Activated CD4-positive, alpha-beta T cell treated with anti-CD3 and anti-CD28 coated beads for 4 hours (primary cell): ENCODE measurements at regions not wholly inside any gene's neighbourhood (a gene's known extent, or its start where the extent isn't known, plus 50 kb on each side); places are given as distances from the start of the nearest gene placed in this dataset.

ENCODE experiments used
- DNase-seq, 2 donors: peaks; one replicate each; pipeline ENCODE4 v3.0.0-alpha.2; 2020

- DNase-seq = no peak
Observed at GRCh38 chr3:30269751-30270445, 336.5 kb upstream of the TGFBR2 start.

- no peak for DNase-seq
Observed at GRCh38 chr3:30271781-30272180, 334.6 kb upstream of the TGFBR2 start.

GRCh38 chr3:30273304-30274072 lies 332.9 kb upstream of the TGFBR2 start:
- no peak for DNase-seq

GRCh38 chr3:30277494-30277893 lies 328.9 kb upstream of the TGFBR2 start:
- no peak for DNase-seq

- no peak for DNase-seq
Observed at GRCh38 chr3:30281526-30281925, 324.9 kb upstream of the TGFBR2 start.

GRCh38 chr3:30282154-30282696 lies 324.2 kb upstream of the TGFBR2 start:
- DNase-seq = no peak

GRCh38 chr3:30285188-30286006 lies 321.0 kb upstream of the TGFBR2 start:
- no peak for DNase-seq

- no peak for DNase-seq
Observed at GRCh38 chr3:30286007-30286669, 320.3 kb upstream of the TGFBR2 start.

GRCh38 chr3:30286811-30287210 lies 319.6 kb upstream of the TGFBR2 start:
- no peak for DNase-seq

- no peak for DNase-seq
Observed at GRCh38 chr3:30288830-30289229, 317.6 kb upstream of the TGFBR2 start.

- no peak for DNase-seq
Observed at GRCh38 chr3:30289324-30289723, 317.1 kb upstream of the TGFBR2 start.

GRCh38 chr3:30289766-30290165 lies 316.6 kb upstream of the TGFBR2 start:
- DNase-seq = no peak

- no peak for DNase-seq
Observed at GRCh38 chr3:30290479-30290878, 315.9 kb upstream of the TGFBR2 start.

- DNase-seq = no peak
Observed at GRCh38 chr3:30292192-30292893, 314.1 kb upstream of the TGFBR2 start.

GRCh38 chr3:30293621-30294240 lies 312.7 kb upstream of the TGFBR2 start:
- no peak for DNase-seq

- DNase-seq = no peak
Observed at GRCh38 chr3:30294241-30294667, 312.1 kb upstream of the TGFBR2 start.

GRCh38 chr3:30297112-30297511 lies 309.3 kb upstream of the TGFBR2 start:
- DNase-seq = no peak

- DNase-seq = no peak
Observed at GRCh38 chr3:30299674-30300385, 306.6 kb upstream of the TGFBR2 start.

- DNase-seq = no peak
Observed at GRCh38 chr3:30300809-30301208, 305.6 kb upstream of the TGFBR2 start.

- no peak for DNase-seq
Observed at GRCh38 chr3:30302027-30302426, 304.4 kb upstream of the TGFBR2 start.

GRCh38 chr3:30303770-30304169 lies 302.6 kb upstream of the TGFBR2 start:
- no peak for DNase-seq
